IMR-90 (cell line): ENCODE measurements at regions not wholly inside any gene's neighbourhood (a gene's known extent, or its start where the extent isn't known, plus 50 kb on each side); places are given as distances from the start of the nearest gene placed in this dataset.

Source experiments
- CTCF ChIP-seq: conservative IDR thresholded peaks from 2 replicates; pipeline ENCODE4 v1.5.1; 2012; ENCODE audit warnings: mild to moderate bottlenecking, low read depth, low read length, improper control_type of control experiment
- MAFK ChIP-seq: IDR thresholded peaks from 2 replicates; pipeline ENCODE4 v1.6.1; 2012; ENCODE audit warnings: low read depth, low read length, improper control_type of control experiment
- POLR2A ChIP-seq: IDR thresholded peaks from 2 replicates; pipeline ENCODE4 v1.6.1; 2012; ENCODE audit warnings: mild to moderate bottlenecking, low read depth, low read length
- RAD21 ChIP-seq: IDR thresholded peaks from 2 replicates; pipeline ENCODE4 v1.6.1; 2012; ENCODE audit warnings: low read length, improper control_type of control experiment

- no peak for TF ChIP-seq CTCF
- no peak for TF ChIP-seq RAD21
- TF ChIP-seq MAFK, result no peak
- TF ChIP-seq POLR2A, result no peak
These were observed 50.7 kb upstream of the USP29 start for GRCh38 chr19:57068921-57069697.
